Globus pallidus (tissue), 1 donor: ENCODE measurements at regions not wholly inside any gene's neighbourhood (a gene's known extent, or its start where the extent isn't known, plus 50 kb on each side); places are given as distances from the start of the nearest gene placed in this dataset.
"Not testable (repeated sequence)": the region's sequence is repeated elsewhere in the genome, so short reads cannot be mapped to it uniquely, and the experiment has no call there.

Experiments used
- DNase-seq: peaks from one replicate; pipeline ENCODE4 v3.0.0-alpha.2; 2015; ENCODE audit warnings: low spot score

GRCh38 chr10:9289811-9290210 is 1235.3 kb downstream of the GATA3 start:
- DNase-seq: no peak

GRCh38 chr10:9291081-9291480 is 1236.6 kb downstream of the GATA3 start:
- no peak for DNase-seq

- DNase-seq: no peak
Observed at GRCh38 chr10:9294132-9294663, 1239.7 kb downstream of the GATA3 start.

GRCh38 chr10:9294865-9295264 is 1240.4 kb downstream of the GATA3 start:
- no peak for DNase-seq

- no peak for DNase-seq
Observed at GRCh38 chr10:9296190-9296589, 1241.7 kb downstream of the GATA3 start.

- DNase-seq: no peak
Observed at GRCh38 chr10:9297580-9297979, 1243.1 kb downstream of the GATA3 start.

GRCh38 chr10:9299966-9300365 is 1245.5 kb downstream of the GATA3 start:
- peak; percentile 38 for DNase-seq

- peak; percentile 20 for DNase-seq
Observed at GRCh38 chr10:9301148-9301547, 1246.7 kb downstream of the GATA3 start.

- DNase-seq: no peak
Observed at GRCh38 chr10:9301554-9301953, 1247.1 kb downstream of the GATA3 start.

GRCh38 chr10:9302140-9302746 is 1247.8 kb downstream of the GATA3 start:
- DNase-seq: peak; percentile 64

- DNase-seq: peak; percentile 19
Observed at GRCh38 chr10:9305018-9305655, 1250.6 kb downstream of the GATA3 start.

GRCh38 chr10:9311702-9312499 is 1257.4 kb downstream of the GATA3 start:
- DNase-seq: no peak

- no peak for DNase-seq
Observed at GRCh38 chr10:9315292-9315691, 1260.8 kb downstream of the GATA3 start.

GRCh38 chr10:9331583-9332008 is 1277.1 kb downstream of the GATA3 start:
- DNase-seq: peak; percentile 29

- no peak for DNase-seq
Observed at GRCh38 chr10:9334270-9334669, 1279.8 kb downstream of the GATA3 start.

GRCh38 chr10:9339716-9340115 is 1285.2 kb downstream of the GATA3 start:
- no peak for DNase-seq

- DNase-seq: peak; percentile 34
Observed at GRCh38 chr10:9342885-9343570, 1288.5 kb downstream of the GATA3 start.

- not testable (repeated sequence) for DNase-seq
Observed at GRCh38 chr10:9347933-9348332, 1293.4 kb downstream of the GATA3 start.

GRCh38 chr10:9357471-9357870 is 1303.0 kb downstream of the GATA3 start:
- no peak for DNase-seq

GRCh38 chr10:9362721-9363120 is 1308.2 kb downstream of the GATA3 start:
- no peak for DNase-seq

- DNase-seq: no peak
Observed at GRCh38 chr10:9379183-9379582, 1324.7 kb downstream of the GATA3 start.
